C4-2B (cell line): ENCODE measurements at regions not wholly inside any gene's neighbourhood (a gene's known extent, or its start where the extent isn't known, plus 50 kb on each side); places are given as distances from the start of the nearest gene placed in this dataset.

Experiments
- H3K27ac ChIP-seq: fragments of 450-650 bp; 2 replicates; pipeline ENCODE4 v1.5.1; 2017
- ZFX ChIP-seq: fragments of 450-650 bp; IDR thresholded peaks from 2 replicates; pipeline ENCODE4 v1.6.1; 2017
- TF ChIP-seq, protein P1 (sequence below): fragments of 450-650 bp; conservative IDR thresholded peaks from 2 replicates; pipeline ENCODE4 v1.5.1; 2017; ENCODE audit warnings: mild to moderate bottlenecking

DNA sequence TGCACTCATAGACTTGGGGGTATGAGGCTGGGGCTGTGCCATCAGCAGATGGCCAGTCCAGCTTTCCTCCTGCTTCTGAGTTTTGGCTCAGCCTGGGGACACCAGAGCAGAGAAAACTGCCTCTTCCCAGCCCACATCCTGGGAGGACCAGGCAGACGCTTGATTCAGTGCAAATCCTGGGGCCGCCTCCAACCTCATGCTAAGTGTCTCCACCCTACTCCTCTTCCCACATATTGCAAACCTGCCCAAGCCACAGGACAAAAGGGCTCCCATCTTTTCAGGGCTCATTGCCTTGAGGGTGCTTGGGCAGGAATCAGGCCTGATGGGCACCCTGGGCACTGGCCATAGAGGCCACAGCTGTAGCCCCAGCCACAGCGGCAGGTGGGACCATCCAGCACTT, 79.7 kb upstream of the SHANK2 start:
- H3K27ac ChIP-seq, result no peak overlapping the region
- TF ChIP-seq ZFX, result no peak
- TF ChIP-seq, protein P1, sequence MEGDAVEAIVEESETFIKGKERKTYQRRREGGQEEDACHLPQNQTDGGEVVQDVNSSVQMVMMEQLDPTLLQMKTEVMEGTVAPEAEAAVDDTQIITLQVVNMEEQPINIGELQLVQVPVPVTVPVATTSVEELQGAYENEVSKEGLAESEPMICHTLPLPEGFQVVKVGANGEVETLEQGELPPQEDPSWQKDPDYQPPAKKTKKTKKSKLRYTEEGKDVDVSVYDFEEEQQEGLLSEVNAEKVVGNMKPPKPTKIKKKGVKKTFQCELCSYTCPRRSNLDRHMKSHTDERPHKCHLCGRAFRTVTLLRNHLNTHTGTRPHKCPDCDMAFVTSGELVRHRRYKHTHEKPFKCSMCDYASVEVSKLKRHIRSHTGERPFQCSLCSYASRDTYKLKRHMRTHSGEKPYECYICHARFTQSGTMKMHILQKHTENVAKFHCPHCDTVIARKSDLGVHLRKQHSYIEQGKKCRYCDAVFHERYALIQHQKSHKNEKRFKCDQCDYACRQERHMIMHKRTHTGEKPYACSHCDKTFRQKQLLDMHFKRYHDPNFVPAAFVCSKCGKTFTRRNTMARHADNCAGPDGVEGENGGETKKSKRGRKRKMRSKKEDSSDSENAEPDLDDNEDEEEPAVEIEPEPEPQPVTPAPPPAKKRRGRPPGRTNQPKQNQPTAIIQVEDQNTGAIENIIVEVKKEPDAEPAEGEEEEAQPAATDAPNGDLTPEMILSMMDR, result no peak

- H3K27ac ChIP-seq, result no peak overlapping the region
- TF ChIP-seq ZFX, result no peak
- TF ChIP-seq, protein P1, result no peak
Observed at GRCh38 chr11:71331631-71332030, 79.3 kb upstream of the SHANK2 start.

DNA sequence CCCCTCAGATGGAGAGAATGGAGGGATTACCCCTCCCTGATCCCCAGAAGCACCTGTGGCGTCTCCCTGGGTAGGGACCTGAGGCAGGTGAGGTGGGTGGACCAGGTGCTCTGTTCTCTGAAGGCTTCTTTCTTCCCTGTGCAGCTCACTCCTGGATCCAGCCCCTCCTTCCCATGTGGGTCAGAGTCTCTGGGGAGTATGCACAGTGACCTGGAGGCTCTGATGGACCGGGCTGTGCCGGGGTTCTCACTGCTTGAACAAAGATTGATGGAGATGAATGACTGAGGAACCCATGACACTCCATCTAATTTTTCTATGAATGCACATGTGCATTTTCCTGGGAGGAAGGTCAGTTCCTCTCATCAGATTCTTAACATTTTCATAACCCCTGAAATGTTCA, 78.6 kb upstream of the SHANK2 start:
- no peak for TF ChIP-seq ZFX
- TF ChIP-seq, protein P1, result no peak
- no peak overlapping the region for H3K27ac ChIP-seq

- no peak for TF ChIP-seq ZFX
- no peak overlapping the region for H3K27ac ChIP-seq
Observed at GRCh38 chr11:71330349-71330748, 78.0 kb upstream of the SHANK2 start.

DNA sequence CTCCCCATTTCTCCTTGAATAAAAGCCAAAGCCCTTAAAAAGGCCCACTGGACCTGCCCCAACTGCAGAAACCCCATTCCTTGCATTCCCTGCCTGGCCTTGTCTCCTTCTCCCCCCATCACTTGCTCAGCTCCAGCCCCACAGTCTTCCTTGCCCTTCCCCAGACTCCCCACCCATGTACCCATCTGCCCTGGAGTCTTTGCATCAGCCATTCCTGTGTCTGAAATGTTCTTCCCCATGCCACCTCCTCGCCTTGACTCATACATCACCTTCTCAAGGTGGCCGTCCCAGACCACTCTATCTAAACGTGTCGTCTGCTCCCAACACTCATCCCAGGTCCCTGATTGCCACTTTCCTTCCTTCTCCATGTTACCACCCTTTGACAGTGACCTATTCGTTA, 77.4 kb upstream of the SHANK2 start:
- no peak overlapping the region for H3K27ac ChIP-seq
- TF ChIP-seq, protein P1, result no peak
- no peak for TF ChIP-seq ZFX

- TF ChIP-seq, protein P1, result no peak
- TF ChIP-seq ZFX, result no peak
- no peak overlapping the region for H3K27ac ChIP-seq
Observed at GRCh38 chr11:71329165-71329510, 76.8 kb upstream of the SHANK2 start.

GRCh38 chr11:71327156-71328085, 75.0 kb upstream of the SHANK2 start:
- H3K27ac ChIP-seq, result no peak overlapping the region
- no peak for TF ChIP-seq ZFX
- TF ChIP-seq, protein P1, result no peak
